Fibroblast of mammary gland (primary cell): ENCODE measurements at regions not wholly inside any gene's neighbourhood (a gene's known extent, or its start where the extent isn't known, plus 50 kb on each side); places are given as distances from the start of the nearest gene placed in this dataset.

Source experiments
- DNase-seq: peaks from one replicate; pipeline ENCODE4 v3.0.0-alpha.2; 2010; ENCODE audit warnings: low read depth
- H3K4me3 ChIP-seq: 2 replicates; pipeline ENCODE4 v1.5.1; 2011; ENCODE audit warnings: low read depth, mild to moderate bottlenecking, low read length, moderate library complexity; ENCODE audit not compliant: control insufficient read depth
- CTCF ChIP-seq: conservative IDR thresholded peaks from 2 replicates; pipeline ENCODE4 v1.5.1; 2011; ENCODE audit warnings: low read depth, low read length, inconsistent platforms; ENCODE audit not compliant: control insufficient read depth, insufficient read depth

DNA sequence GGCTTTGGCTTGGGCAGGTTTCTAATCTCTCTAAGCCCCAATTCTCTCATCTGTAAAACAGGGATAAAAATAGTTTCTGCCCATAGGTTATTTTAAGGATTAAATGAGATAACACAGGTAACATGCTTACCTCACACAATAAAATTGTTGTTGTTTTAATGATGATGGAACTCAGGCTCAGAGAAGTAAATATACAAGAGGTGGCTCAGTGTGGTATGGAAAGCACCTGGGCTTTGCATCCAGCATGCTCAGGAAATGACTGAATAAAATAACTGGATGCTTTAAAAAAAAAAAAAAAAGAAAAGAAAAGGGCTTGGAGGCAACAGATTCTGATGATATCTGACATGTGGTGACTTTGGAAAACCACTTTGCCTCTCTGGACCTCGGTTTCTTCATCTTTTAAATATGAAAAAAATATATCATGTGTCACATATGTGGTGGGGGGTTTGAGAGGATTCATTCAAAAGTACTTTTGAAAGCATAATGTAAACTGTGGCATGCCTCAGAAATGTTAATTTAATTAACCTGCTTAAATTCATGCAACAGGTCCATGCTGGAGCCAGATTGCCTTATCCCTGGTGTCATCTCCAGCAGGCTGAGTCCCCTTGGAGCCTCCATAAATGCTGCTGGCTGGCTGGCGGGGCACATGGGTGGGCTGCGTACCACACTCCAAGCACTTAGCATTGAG, 112.8 kb upstream of the CDC42EP3 start:
- TF ChIP-seq CTCF, result no peak
- DNase-seq, result no peak

GRCh38 chr2:37784759-37785149, 113.3 kb upstream of the CDC42EP3 start:
- no peak for TF ChIP-seq CTCF
- DNase-seq, result no peak
- H3K4me3 ChIP-seq, result no peak overlapping the region

More for the DNA sequence above, 112.8 kb upstream of the CDC42EP3 start:
- no peak overlapping the region for H3K4me3 ChIP-seq

GRCh38 chr2:37786191-37786698, 114.8 kb upstream of the CDC42EP3 start:
- DNase-seq, result no peak

DNA sequence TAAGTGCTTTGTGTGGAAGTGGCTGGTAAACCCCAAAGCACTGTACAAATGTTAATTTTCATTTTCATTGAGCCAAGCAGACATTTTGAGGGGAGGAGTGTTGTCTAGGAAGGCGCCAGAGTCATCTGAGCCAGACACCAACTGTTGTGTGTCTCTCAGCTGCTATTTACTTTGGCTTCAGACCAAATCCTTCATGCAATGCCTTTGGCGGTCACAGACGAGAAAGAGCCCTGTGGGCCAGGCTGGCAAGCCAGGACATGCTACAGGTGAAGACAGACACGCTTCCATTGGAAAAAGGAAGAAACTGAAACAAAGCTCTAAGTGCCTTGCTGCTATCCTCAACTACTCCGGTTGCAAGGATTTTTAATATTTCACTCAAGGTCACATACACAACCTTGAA, 115.4 kb upstream of the CDC42EP3 start:
- no peak overlapping the region for H3K4me3 ChIP-seq
- no peak for TF ChIP-seq CTCF
- no peak for DNase-seq

More at GRCh38 chr2:37786191-37786698, 114.8 kb upstream of the CDC42EP3 start:
- H3K4me3 ChIP-seq, result no peak overlapping the region
- no peak for TF ChIP-seq CTCF

DNA sequence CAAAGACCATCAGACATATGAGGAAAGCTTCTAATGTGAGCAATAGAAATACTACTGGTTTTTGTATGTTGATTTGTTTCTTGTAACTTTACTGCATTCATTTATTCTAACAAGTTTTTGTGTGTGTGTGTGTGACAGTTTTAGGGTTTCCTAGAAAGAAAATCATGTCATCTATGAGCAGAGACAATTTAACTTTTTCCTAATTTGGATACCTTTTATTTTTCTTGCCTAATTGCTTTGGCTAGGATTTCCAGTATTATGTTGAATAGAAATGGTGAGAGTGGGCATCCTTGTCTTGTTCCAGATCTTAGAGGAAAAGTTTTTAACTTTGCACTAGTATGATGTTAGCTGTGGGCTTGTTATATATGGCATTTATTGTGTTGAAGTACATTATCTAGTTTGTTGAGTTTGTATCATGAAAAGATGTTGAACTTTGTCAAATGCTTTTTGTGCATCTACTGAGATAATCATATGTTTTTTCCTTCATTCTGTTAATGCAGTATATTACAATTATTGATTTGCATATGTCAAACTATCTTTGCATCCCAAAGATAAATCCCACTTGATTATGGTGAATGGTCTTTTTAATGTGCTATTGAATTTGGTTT, 117.3 kb upstream of the CDC42EP3 start:
- no peak for DNase-seq

DNA sequence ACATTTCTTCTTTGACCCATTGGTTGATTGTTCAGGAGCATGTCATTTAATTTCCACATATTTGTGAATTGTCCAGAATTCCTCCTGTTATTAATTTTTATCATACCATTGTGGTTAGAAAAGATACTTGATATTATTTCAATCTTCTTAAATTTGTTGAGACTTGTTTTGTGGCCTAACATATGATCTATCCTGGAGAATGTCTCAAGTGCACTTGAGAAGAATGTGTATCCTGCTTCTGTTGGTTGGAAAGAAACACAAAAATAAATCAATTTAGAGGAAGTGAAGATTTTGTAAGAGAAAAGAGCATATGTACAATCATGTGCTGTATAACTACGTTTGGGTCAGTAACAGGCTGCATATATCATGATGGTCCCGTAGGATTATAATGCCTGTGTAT, 118.6 kb upstream of the CDC42EP3 start:
- H3K4me3 ChIP-seq, result no peak overlapping the region
- DNase-seq, result no peak
- no peak for TF ChIP-seq CTCF

More for the DNA sequence above, 117.3 kb upstream of the CDC42EP3 start:
- TF ChIP-seq CTCF, result no peak
- H3K4me3 ChIP-seq, result no peak overlapping the region
